K562 (cell line): ENCODE measurements at regions not wholly inside any gene's neighbourhood (a gene's known extent, or its start where the extent isn't known, plus 50 kb on each side); places are given as distances from the start of the nearest gene placed in this dataset.

Experiments
- C11orf30 ChIP-seq: fragments of 450-650 bp; IDR thresholded peaks from 2 replicates; pipeline ENCODE4 v1.6.1; 2016; ENCODE audit warnings: low read depth, mild to moderate bottlenecking
- CHD1 ChIP-seq: fragments of 200-600 bp; sonication (generic); IDR thresholded peaks from one replicate; pipeline ENCODE4 v1.6.1; 2012; ENCODE audit warnings: mild to moderate bottlenecking, moderate library complexity, low read length, inconsistent platforms
- KDM4B ChIP-seq, 2 experiments: fragments of 450-650 bp in 1 of 2; sonication (generic) in 1 of 2; IDR thresholded peaks; 2 replicates each; pipeline ENCODE4 v1.6.1; 2016 to 2017; ENCODE audit warnings: borderline replicate concordance in 2 of 2, antibody characterized with exemption in 1 of 2, low read depth in 1 of 2, mild to moderate bottlenecking in 1 of 2
- POLR2AphosphoS2 ChIP-seq: IDR thresholded peaks from 2 replicates; pipeline ENCODE4 v1.6.1; 2012; ENCODE audit warnings: low read length, improper control_type of control experiment
- SMAD3 ChIP-seq: fragments of 450-650 bp; formaldehyde crosslinking; conservative IDR thresholded peaks from 2 replicates; pipeline ENCODE4 v1.4.0; 2020; ENCODE audit warnings: mild to moderate bottlenecking
- SMAD4 ChIP-seq: fragments of 250-450 bp; sonication (Bioruptor Pico); conservative IDR thresholded peaks from 2 replicates; pipeline ENCODE4 v1.8.0; 2021; ENCODE audit warnings: inconsistent platforms, mild to moderate bottlenecking, moderate library complexity
- TF ChIP-seq, protein P1 (sequence below): sonication (generic); formaldehyde crosslinking; IDR thresholded peaks from 2 replicates; pipeline ENCODE4 v1.8.0; 2023; ENCODE audit warnings: missing genetic modification reagents, mild to moderate bottlenecking, borderline replicate concordance
- TF ChIP-seq, protein P2 (sequence below), 2 experiments: fragments of 450-650 bp in 1 of 2; sonication (generic) in 1 of 2; formaldehyde crosslinking in 1 of 2; IDR thresholded peaks in 1 of 2; conservative IDR thresholded peaks in 1 of 2; 2 replicates each; pipeline versions ENCODE4 v1.6.1 to v1.8.1; 2016 to 2023; ENCODE audit warnings: mild to moderate bottlenecking in 2 of 2, moderate library complexity in 2 of 2, inconsistent platforms in 1 of 2, missing genetic modification reagents in 1 of 2

DNA sequence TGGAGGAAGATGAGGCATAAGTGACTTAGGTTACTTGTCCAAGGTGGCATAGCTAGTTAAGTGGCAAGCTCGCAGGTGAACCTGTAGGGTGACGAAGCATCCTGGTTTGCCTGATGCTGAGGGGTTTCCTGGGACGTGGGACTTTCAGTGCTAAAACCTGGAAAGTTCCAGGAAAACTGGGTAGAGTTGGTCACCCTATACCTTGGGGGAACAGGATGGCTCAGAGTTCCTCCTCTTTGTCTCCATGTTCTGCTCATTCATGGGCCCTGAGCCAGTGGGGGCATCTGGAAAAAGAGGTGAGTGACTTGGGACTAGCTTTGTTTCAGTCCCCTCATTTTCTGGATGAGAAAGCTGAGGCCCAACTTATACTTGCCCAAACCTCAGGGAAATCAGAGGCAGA is 268.0 kb upstream of the N4BP1 start (continued):
- TF ChIP-seq, protein P1, sequence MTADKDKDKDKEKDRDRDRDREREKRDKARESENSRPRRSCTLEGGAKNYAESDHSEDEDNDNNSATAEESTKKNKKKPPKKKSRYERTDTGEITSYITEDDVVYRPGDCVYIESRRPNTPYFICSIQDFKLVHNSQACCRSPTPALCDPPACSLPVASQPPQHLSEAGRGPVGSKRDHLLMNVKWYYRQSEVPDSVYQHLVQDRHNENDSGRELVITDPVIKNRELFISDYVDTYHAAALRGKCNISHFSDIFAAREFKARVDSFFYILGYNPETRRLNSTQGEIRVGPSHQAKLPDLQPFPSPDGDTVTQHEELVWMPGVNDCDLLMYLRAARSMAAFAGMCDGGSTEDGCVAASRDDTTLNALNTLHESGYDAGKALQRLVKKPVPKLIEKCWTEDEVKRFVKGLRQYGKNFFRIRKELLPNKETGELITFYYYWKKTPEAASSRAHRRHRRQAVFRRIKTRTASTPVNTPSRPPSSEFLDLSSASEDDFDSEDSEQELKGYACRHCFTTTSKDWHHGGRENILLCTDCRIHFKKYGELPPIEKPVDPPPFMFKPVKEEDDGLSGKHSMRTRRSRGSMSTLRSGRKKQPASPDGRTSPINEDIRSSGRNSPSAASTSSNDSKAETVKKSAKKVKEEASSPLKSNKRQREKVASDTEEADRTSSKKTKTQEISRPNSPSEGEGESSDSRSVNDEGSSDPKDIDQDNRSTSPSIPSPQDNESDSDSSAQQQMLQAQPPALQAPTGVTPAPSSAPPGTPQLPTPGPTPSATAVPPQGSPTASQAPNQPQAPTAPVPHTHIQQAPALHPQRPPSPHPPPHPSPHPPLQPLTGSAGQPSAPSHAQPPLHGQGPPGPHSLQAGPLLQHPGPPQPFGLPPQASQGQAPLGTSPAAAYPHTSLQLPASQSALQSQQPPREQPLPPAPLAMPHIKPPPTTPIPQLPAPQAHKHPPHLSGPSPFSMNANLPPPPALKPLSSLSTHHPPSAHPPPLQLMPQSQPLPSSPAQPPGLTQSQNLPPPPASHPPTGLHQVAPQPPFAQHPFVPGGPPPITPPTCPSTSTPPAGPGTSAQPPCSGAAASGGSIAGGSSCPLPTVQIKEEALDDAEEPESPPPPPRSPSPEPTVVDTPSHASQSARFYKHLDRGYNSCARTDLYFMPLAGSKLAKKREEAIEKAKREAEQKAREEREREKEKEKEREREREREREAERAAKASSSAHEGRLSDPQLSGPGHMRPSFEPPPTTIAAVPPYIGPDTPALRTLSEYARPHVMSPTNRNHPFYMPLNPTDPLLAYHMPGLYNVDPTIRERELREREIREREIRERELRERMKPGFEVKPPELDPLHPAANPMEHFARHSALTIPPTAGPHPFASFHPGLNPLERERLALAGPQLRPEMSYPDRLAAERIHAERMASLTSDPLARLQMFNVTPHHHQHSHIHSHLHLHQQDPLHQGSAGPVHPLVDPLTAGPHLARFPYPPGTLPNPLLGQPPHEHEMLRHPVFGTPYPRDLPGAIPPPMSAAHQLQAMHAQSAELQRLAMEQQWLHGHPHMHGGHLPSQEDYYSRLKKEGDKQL (CRISPR knock-in tag) = no peak
- TF ChIP-seq POLR2AphosphoS2 (no peak), KDM4B (IDR thresholded peaks at IDR 0.05; ENCODE audit: borderline replicate concordance in 2 of 2, low read depth in 1 of 2) (no peak), SMAD3 (CRISPR knock-in tag) (no peak), CHD1 (no peak), SMAD4 (CRISPR knock-in tag) (no peak), C11orf30 (no peak)
- TF ChIP-seq, protein P2, sequence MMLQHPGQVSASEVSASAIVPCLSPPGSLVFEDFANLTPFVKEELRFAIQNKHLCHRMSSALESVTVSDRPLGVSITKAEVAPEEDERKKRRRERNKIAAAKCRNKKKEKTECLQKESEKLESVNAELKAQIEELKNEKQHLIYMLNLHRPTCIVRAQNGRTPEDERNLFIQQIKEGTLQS (IDR thresholded peaks at IDR 0.05) = no peak
- TF ChIP-seq, protein P2 (CRISPR knock-in tag; conservative IDR thresholded peaks at IDR 0.05) = no peak
- TF ChIP-seq, all 486 proteins: peak for 0
